Parathyroid adenoma (tissue), 2 donors: ENCODE measurements at regions not wholly inside any gene's neighbourhood (a gene's known extent, or its start where the extent isn't known, plus 50 kb on each side); places are given as distances from the start of the nearest gene placed in this dataset.

Source experiments
- H2AFZ ChIP-seq: fragments of 300-600 bp; sonication (generic); one replicate; pipeline ENCODE4 v1.7.0; 2017; ENCODE audit warnings: antibody characterized with exemption, mild to moderate bottlenecking
- H3K27ac ChIP-seq: fragments of 300-600 bp; sonication (generic); one replicate; pipeline ENCODE4 v1.7.0; 2017
- H3K27me3 ChIP-seq: fragments of 300-600 bp; sonication (generic); one replicate; pipeline ENCODE4 v1.7.0; 2017; ENCODE audit warnings: low read length; ENCODE audit not compliant: control insufficient read depth, insufficient read depth
- H3K36me3 ChIP-seq: fragments of 300-600 bp; sonication (generic); one replicate; pipeline ENCODE4 v1.7.0; 2017; ENCODE audit warnings: low read length; ENCODE audit not compliant: control insufficient read depth, insufficient read depth
- H3K4me1 ChIP-seq: fragments of 300-600 bp; sonication (generic); one replicate; pipeline ENCODE4 v1.7.0; 2017; ENCODE audit warnings: control low read depth
- H3K4me2 ChIP-seq: fragments of 300-600 bp; sonication (generic); one replicate; pipeline ENCODE4 v1.7.0; 2017; ENCODE audit warnings: low read length
- H3K4me3 ChIP-seq: fragments of 300-600 bp; sonication (generic); one replicate; pipeline ENCODE4 v1.7.0; 2017; ENCODE audit warnings: low read depth, low read length
- H3K79me2 ChIP-seq: fragments of 300-600 bp; sonication (generic); one replicate; pipeline ENCODE4 v1.7.0; 2017; ENCODE audit warnings: control low read depth
- H3K9ac ChIP-seq: fragments of 300-600 bp; sonication (generic); one replicate; pipeline ENCODE4 v1.7.0; 2017; ENCODE audit warnings: mild to moderate bottlenecking
- H3K9me3 ChIP-seq: fragments of 300-600 bp; sonication (generic); one replicate; pipeline ENCODE4 v1.7.0; 2017; ENCODE audit warnings: low read length; ENCODE audit not compliant: control insufficient read depth
- TF ChIP-seq, protein P1 (sequence below): fragments of 300-600 bp; sonication (generic); IDR thresholded peaks from one replicate; pipeline ENCODE4 v1.7.0; 2017; ENCODE audit warnings: antibody characterized with exemption, mild to moderate bottlenecking
- donor health status: primary hyperparathyroidism.

DNA sequence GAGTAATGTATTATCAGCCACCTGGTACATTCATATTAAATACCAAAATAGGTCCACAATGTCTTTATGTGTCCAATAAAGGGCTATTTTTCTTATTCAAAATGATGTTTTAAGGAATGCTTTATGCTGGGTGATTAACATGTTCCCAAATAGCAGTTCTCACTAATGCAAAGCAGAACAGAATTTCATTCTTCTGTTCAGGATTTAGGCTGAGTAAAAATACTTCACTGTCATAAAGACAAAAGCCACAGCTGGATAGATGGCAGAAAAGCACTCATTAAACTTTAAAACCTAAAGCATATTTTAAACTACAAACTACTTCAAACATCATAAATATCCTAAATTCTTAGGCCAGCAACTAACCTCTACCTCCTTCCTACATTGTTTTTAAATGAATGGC lies 244.0 kb downstream of the TMA16 start:
- Histone ChIP-seq H3K27me3 (no peaks in the 10 kb centered on the region), H3K4me3 (no peak overlapping the region), H3K27ac (no peak overlapping the region), H3K79me2 (no peaks in the 10 kb centered on the region), H3K36me3 (no peaks in the 10 kb centered on the region), H3K9me3 (no peaks in the 10 kb centered on the region), H3K4me2 (no peak overlapping the region), H3K4me1 (no peaks in the 10 kb centered on the region), H2AFZ (no peak overlapping the region), H3K9ac (no peak overlapping the region)
- TF ChIP-seq, protein P1, sequence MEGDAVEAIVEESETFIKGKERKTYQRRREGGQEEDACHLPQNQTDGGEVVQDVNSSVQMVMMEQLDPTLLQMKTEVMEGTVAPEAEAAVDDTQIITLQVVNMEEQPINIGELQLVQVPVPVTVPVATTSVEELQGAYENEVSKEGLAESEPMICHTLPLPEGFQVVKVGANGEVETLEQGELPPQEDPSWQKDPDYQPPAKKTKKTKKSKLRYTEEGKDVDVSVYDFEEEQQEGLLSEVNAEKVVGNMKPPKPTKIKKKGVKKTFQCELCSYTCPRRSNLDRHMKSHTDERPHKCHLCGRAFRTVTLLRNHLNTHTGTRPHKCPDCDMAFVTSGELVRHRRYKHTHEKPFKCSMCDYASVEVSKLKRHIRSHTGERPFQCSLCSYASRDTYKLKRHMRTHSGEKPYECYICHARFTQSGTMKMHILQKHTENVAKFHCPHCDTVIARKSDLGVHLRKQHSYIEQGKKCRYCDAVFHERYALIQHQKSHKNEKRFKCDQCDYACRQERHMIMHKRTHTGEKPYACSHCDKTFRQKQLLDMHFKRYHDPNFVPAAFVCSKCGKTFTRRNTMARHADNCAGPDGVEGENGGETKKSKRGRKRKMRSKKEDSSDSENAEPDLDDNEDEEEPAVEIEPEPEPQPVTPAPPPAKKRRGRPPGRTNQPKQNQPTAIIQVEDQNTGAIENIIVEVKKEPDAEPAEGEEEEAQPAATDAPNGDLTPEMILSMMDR, result no peak

GRCh38 chr4:163744861-163745260 lies 250.4 kb downstream of the TMA16 start:
- H3K27me3 ChIP-seq, result no peaks in the 10 kb centered on the region
- no peak overlapping the region for H3K4me2 ChIP-seq
- H3K9ac ChIP-seq, result no peak overlapping the region
- H3K27ac ChIP-seq, result no peak overlapping the region
- H3K4me3 ChIP-seq, result no peak overlapping the region
- H2AFZ ChIP-seq, result no peak overlapping the region
- no peaks in the 10 kb centered on the region for H3K9me3 ChIP-seq
- no peaks in the 10 kb centered on the region for H3K36me3 ChIP-seq
- TF ChIP-seq, protein P1, result no peak
- H3K79me2 ChIP-seq, result no peaks in the 10 kb centered on the region
- H3K4me1 ChIP-seq, result no peaks in the 10 kb centered on the region

GRCh38 chr4:163747293-163747692 lies 252.8 kb downstream of the TMA16 start:
- Histone ChIP-seq H3K9me3 (no peaks in the 10 kb centered on the region), H3K9ac (no peak overlapping the region), H3K27ac (no peak overlapping the region), H3K27me3 (no peaks in the 10 kb centered on the region), H3K36me3 (no peaks in the 10 kb centered on the region), H3K4me2 (no peak overlapping the region), H3K4me1 (no peaks in the 10 kb centered on the region), H2AFZ (no peak overlapping the region), H3K79me2 (no peaks in the 10 kb centered on the region), H3K4me3 (no peak overlapping the region)
- TF ChIP-seq, protein P1, result no peak

DNA sequence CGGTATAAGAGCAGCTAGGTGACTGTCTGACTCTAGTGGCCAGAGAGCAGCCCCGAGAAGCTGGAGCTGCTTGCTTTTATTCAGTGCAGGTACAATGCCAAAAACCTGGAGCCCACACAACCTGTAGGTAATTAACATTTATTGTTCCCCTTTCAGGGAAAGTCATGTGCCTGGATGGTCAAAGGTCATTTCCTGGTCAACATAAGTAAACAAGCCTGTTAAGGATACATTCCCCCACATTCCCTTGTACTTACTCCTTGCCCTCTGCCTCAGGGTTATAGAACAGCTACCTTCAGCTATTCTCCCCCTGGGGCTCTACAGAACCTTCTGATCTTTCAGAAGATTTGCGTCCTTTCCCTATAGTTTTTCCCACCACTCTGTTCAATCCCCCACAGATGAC lies 253.4 kb downstream of the TMA16 start:
- Histone ChIP-seq H3K9me3 (no peaks in the 10 kb centered on the region), H3K9ac (no peak overlapping the region)

DNA sequence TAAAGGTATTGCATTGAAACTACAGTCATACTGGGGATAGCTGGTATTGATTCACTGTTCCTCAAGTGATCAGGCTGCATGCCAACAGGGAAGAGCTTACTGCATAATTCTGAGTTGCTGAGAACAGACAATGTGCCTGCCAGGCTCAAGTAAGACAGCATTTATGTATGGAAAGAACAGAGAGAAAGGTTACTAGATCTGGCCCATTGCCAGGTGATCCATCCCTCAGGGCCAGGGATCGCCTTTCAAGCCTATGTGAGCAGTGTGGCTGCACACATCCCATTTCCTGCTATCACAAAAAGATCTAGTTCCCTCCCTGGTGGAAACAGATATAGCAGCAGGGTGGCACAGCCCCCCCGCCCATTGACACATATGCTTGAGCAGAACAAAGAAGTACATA lies 254.0 kb downstream of the TMA16 start:
- Histone ChIP-seq H3K9me3 (no peaks in the 10 kb centered on the region), H3K27ac (no peak overlapping the region), H3K9ac (no peak overlapping the region), H3K36me3 (no peaks in the 10 kb centered on the region), H3K79me2 (no peaks in the 10 kb centered on the region), H3K4me1 (no peaks in the 10 kb centered on the region), H3K27me3 (no peaks in the 10 kb centered on the region), H2AFZ (no peak overlapping the region), H3K4me2 (no peak overlapping the region), H3K4me3 (no peak overlapping the region)
- TF ChIP-seq, protein P1, result no peak

More for the DNA sequence above, 253.4 kb downstream of the TMA16 start:
- Histone ChIP-seq H3K27me3 (no peaks in the 10 kb centered on the region), H2AFZ (no peak overlapping the region), H3K79me2 (no peaks in the 10 kb centered on the region), H3K36me3 (no peaks in the 10 kb centered on the region), H3K27ac (no peak overlapping the region), H3K4me3 (no peak overlapping the region), H3K4me2 (no peak overlapping the region), H3K4me1 (no peaks in the 10 kb centered on the region)
- TF ChIP-seq, protein P1, result no peak
